H9 (cell line): ENCODE measurements at regions not wholly inside any gene's neighbourhood (a gene's known extent, or its start where the extent isn't known, plus 50 kb on each side); places are given as distances from the start of the nearest gene placed in this dataset.

Experiments
- DNase-seq: peaks from one replicate; pipeline ENCODE4 v3.0.0-alpha.2; 2017
- H2AFZ ChIP-seq: one replicate; pipeline ENCODE4 v1.6.1; 2013; ENCODE audit warnings: mild to moderate bottlenecking, low read length, control low read depth, moderate library complexity
- H2AK5ac ChIP-seq: 2 replicates; pipeline ENCODE4 v1.6.1; 2013; ENCODE audit warnings: low read length, control low read depth, mixed read lengths; ENCODE audit not compliant: insufficient read length
- H2BK120ac ChIP-seq: one replicate; pipeline ENCODE4 v1.6.1; 2013; ENCODE audit warnings: low read depth, mild to moderate bottlenecking, low read length, control low read depth, inconsistent platforms; ENCODE audit not compliant: poor library complexity, severe bottlenecking
- H2BK12ac ChIP-seq: 2 replicates; pipeline ENCODE4 v1.6.1; 2013; ENCODE audit warnings: low read length, control low read depth, mixed read lengths, low read depth; ENCODE audit not compliant: insufficient read length
- H2BK15ac ChIP-seq: 2 replicates; pipeline ENCODE4 v1.6.1; 2013; ENCODE audit warnings: low read depth, low read length, control low read depth
- H2BK20ac ChIP-seq: one replicate; pipeline ENCODE4 v1.6.1; 2013; ENCODE audit warnings: low read depth, mild to moderate bottlenecking, low read length, control low read depth, inconsistent platforms; ENCODE audit not compliant: poor library complexity, severe bottlenecking
- H2BK5ac ChIP-seq: 2 replicates; pipeline ENCODE4 v1.6.1; 2013; ENCODE audit warnings: low read length, control low read depth, mixed read lengths; ENCODE audit not compliant: insufficient read length
- H3K14ac ChIP-seq: 2 replicates; pipeline ENCODE4 v1.6.1; 2013; ENCODE audit warnings: low read length, control low read depth; ENCODE audit not compliant: insufficient read depth
- H3K18ac ChIP-seq: 2 replicates; pipeline ENCODE4 v1.6.1; 2013; ENCODE audit warnings: low read depth, mild to moderate bottlenecking, mixed read lengths, low read length, control low read depth; ENCODE audit not compliant: insufficient read length
- H3K23ac ChIP-seq: 2 replicates; pipeline ENCODE4 v1.6.1; 2013; ENCODE audit warnings: low read length, control low read depth, mixed read lengths, low read depth; ENCODE audit not compliant: insufficient read length
- H3K23me2 ChIP-seq: 2 replicates; pipeline ENCODE4 v1.6.1; 2013; ENCODE audit warnings: low read depth, mild to moderate bottlenecking, mixed read lengths, low read length, control low read depth; ENCODE audit not compliant: insufficient read length, poor library complexity, severe bottlenecking
- H3K27ac ChIP-seq: 2 replicates; pipeline ENCODE4 v1.5.1; 2013; ENCODE audit warnings: low read length, control low read depth, mixed read lengths, low read depth; ENCODE audit not compliant: insufficient read length
- H3K27me3 ChIP-seq: 2 replicates; pipeline ENCODE4 v1.6.1; 2013; ENCODE audit warnings: low read length, control low read depth, inconsistent platforms; ENCODE audit not compliant: insufficient read depth
- H3K4ac ChIP-seq: 2 replicates; pipeline ENCODE4 v1.6.1; 2013; ENCODE audit warnings: low read depth, mild to moderate bottlenecking, control low read depth, inconsistent platforms, low read length, moderate library complexity
- H3K4me1 ChIP-seq: 2 replicates; pipeline ENCODE4 v1.6.1; 2013; ENCODE audit warnings: low read length, control low read depth, inconsistent platforms; ENCODE audit not compliant: insufficient read depth
- H3K4me2 ChIP-seq: 2 replicates; pipeline ENCODE4 v1.6.1; 2013; ENCODE audit warnings: low read length, control low read depth, mixed read lengths; ENCODE audit not compliant: insufficient read length, insufficient read depth
- H3K56ac ChIP-seq: 2 replicates; pipeline ENCODE4 v1.6.1; 2013; ENCODE audit warnings: low read depth, mild to moderate bottlenecking, mixed read lengths, low read length, control low read depth; ENCODE audit not compliant: insufficient read length
- H3K79me1 ChIP-seq: 2 replicates; pipeline ENCODE4 v1.6.1; 2013; ENCODE audit warnings: low read depth, mild to moderate bottlenecking, moderate library complexity, low read length, control low read depth, inconsistent platforms; ENCODE audit not compliant: insufficient read depth, poor library complexity, severe bottlenecking
- H3K79me2 ChIP-seq: 2 replicates; pipeline ENCODE4 v1.6.1; 2013; ENCODE audit warnings: low read length, control low read depth, inconsistent platforms; ENCODE audit not compliant: insufficient read depth
- H3K9ac ChIP-seq: 2 replicates; pipeline ENCODE4 v1.6.1; 2013; ENCODE audit warnings: low read length, control low read depth, mixed read lengths; ENCODE audit not compliant: insufficient read length; ENCODE audit errors: extremely low read depth
- H3K9me3 ChIP-seq: one replicate; pipeline ENCODE4 v1.6.1; 2013; ENCODE audit warnings: low read depth, low read length, inconsistent platforms; ENCODE audit not compliant: control insufficient read depth
- H3T11ph ChIP-seq: one replicate; pipeline ENCODE4 v1.6.1; 2013; ENCODE audit warnings: mild to moderate bottlenecking, low read length, control low read depth, inconsistent platforms
- H4K20me1 ChIP-seq: one replicate; pipeline ENCODE4 v1.6.1; 2013; ENCODE audit not compliant: control insufficient read depth, insufficient read length, insufficient read depth
- H4K5ac ChIP-seq: 2 replicates; pipeline ENCODE4 v1.6.1; 2013; ENCODE audit warnings: low read depth, mild to moderate bottlenecking, mixed read lengths, low read length, control low read depth; ENCODE audit not compliant: insufficient read length
- H4K8ac ChIP-seq: replicated peaks from 2 replicates; pipeline ENCODE4 v1.6.1; 2013; ENCODE audit warnings: low read length, control low read depth, mixed read lengths, low read depth; ENCODE audit not compliant: insufficient read length
- H4K91ac ChIP-seq: 2 replicates; pipeline ENCODE4 v1.6.1; 2013; ENCODE audit warnings: low read depth, mild to moderate bottlenecking, moderate library complexity, mixed read lengths, low read length, control low read depth; ENCODE audit not compliant: insufficient read length
- H3K27ac Mint-ChIP-seq, 3 experiments: 2 replicates in 2 of 3; 3 replicates in 1 of 3; pipeline ENCODE4 v1.8.0; 2020 to 2021; ENCODE audit warnings: mixed read lengths in 3 of 3, mild to moderate bottlenecking in 1 of 3, moderate library complexity in 1 of 3
- H3K27me3 Mint-ChIP-seq: 2 replicates; pipeline ENCODE4 v1.8.0; 2021; ENCODE audit warnings: low read depth, mild to moderate bottlenecking, moderate library complexity, mixed read lengths
- H3K36me3 Mint-ChIP-seq, 3 experiments: 2 replicates in 2 of 3; 3 replicates in 1 of 3; pipeline ENCODE4 v1.8.0; 2020 to 2021; ENCODE audit warnings: low read depth in 3 of 3, mixed read lengths in 3 of 3; ENCODE audit not compliant: insufficient read depth in 1 of 3
- H3K4me1 Mint-ChIP-seq, 2 experiments: 2 replicates each; pipeline ENCODE4 v1.8.0; 2020; ENCODE audit warnings: mixed read lengths in 2 of 2
- H3K4me3 Mint-ChIP-seq, 2 experiments: 2 replicates in 1 of 2; 3 replicates in 1 of 2; pipeline ENCODE4 v1.8.0; 2020 to 2021; ENCODE audit warnings: mild to moderate bottlenecking in 2 of 2, mixed read lengths in 2 of 2, moderate library complexity in 1 of 2
- H3K9me3 Mint-ChIP-seq, 2 experiments: 2 replicates in 1 of 2; 3 replicates in 1 of 2; pipeline ENCODE4 v1.8.0; 2020; ENCODE audit warnings: mild to moderate bottlenecking in 2 of 2, mixed read lengths in 2 of 2, moderate library complexity in 1 of 2
- CTCF ChIP-seq: fragments of 200-600 bp; sonication (generic); conservative IDR thresholded peaks from 3 replicates; pipeline ENCODE4 v1.8.0; 2021; ENCODE audit warnings: antibody characterized with exemption, mild to moderate bottlenecking
- WGBS: extraction: QIAGEN DNeasy Blood & Tissue Kit; methylation state at CpG from one replicate; pipeline ENCODE4 v1.1.7; 2013; ENCODE audit warnings: missing lambda C conversion rate, low lambda C conversion rate, mixed read lengths; ENCODE audit not compliant: insufficient read length; ENCODE audit errors: extremely low coverage; 5-methylcytosine and 5-hydroxymethylcytosine counted together

- DNase-seq, result no peak
- no peak overlapping the region for H4K91ac ChIP-seq
- no peak overlapping the region for H4K5ac ChIP-seq
- Mint-ChIP-seq H3K36me3 (no peaks in the 10 kb centered on the region), H3K9me3 (no peaks in the 10 kb centered on the region), H3K27ac (no peak overlapping the region; a peak in 1 of 7 replicates), H3K4me1 (peaks cover 26 to 42% of the 10 kb centered on the region in 2 experiments), H3K4me3 (no peak overlapping the region), H3K27me3 (no peaks in the 10 kb centered on the region)
- no peak overlapping the region for H2BK12ac ChIP-seq
- H3K9me3 ChIP-seq, result no peaks in the 10 kb centered on the region
- H3K23ac ChIP-seq, result no peak overlapping the region
- no peak overlapping the region for H2BK120ac ChIP-seq
- no peaks in the 10 kb centered on the region for H3K79me1 ChIP-seq
- H3K9ac ChIP-seq, result no peak overlapping the region
- no peak overlapping the region for H3K14ac ChIP-seq
- no peak overlapping the region for H4K8ac ChIP-seq
- H2BK15ac ChIP-seq, result no peak overlapping the region
- peaks cover 2% of the 10 kb centered on the region; the same call in 1 of the 2 replicates for H3K27me3 ChIP-seq
- peaks cover 3% of the 10 kb centered on the region; the same call in 1 of the 2 replicates for H3K4me1 ChIP-seq
- no peak overlapping the region for H2AFZ ChIP-seq
- no peak overlapping the region for H3K27ac ChIP-seq
- TF ChIP-seq CTCF, result no peak
- WGBS, result no CpG with 5 or more reads among the region's 6 CpGs
- H3K18ac ChIP-seq, result no peak overlapping the region
- no peak overlapping the region for H2BK20ac ChIP-seq
- no peak overlapping the region for H3K56ac ChIP-seq
- no peak overlapping the region for H2AK5ac ChIP-seq
- no peak overlapping the region for H2BK5ac ChIP-seq
- no peaks in the 10 kb centered on the region for H4K20me1 ChIP-seq
- no peak overlapping the region for H3K4ac ChIP-seq
- H3T11ph ChIP-seq, result no peak overlapping the region
- H3K4me2 ChIP-seq, result no peak overlapping the region
- H3K79me2 ChIP-seq, result no peaks in the 10 kb centered on the region
- H3K23me2 ChIP-seq, result no peaks in the 10 kb centered on the region
These were observed 175.5 kb downstream of the HAUS1 start for GRCh38 chr18:46279673-46280072.
